ENCODE measurements at regions not wholly inside any gene's neighbourhood (a gene's known extent, or its start where the extent isn't known, plus 50 kb on each side); places are given as distances from the start of the nearest gene placed in this dataset.

DNA sequence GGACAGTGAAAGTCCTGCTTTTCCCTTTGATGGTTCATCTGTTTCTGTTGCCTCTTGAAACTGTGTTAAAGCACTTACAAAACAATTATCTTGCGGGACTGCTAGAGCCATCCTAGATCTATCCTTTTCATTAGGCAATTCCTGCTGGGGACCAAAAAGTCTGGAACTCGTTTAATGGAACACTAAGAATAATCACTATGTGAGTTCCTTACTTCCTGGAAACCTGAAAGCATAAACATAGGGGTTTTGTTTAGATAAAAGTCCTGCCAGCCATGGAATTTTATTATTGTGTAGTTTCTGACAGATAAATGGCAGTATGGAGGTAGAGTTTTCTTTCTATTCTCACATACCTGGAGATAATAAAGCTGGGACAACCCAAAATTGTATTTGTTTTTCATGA lies 1133.3 kb downstream of the SORCS3 start:
- Histone ChIP-seq H4K20me1 (ENCODE audit: control insufficient read depth, insufficient read depth, low read length, poor library complexity, severe bottlenecking) (no peaks in the 10 kb centered on the region), H3K4me2 (replicated peaks; ENCODE audit: low read depth, low read length, poor library complexity, severe bottlenecking) (no peak overlapping the region), H2AFZ (ENCODE audit: insufficient read depth, low read depth, low read length, poor library complexity, severe bottlenecking) (no peak overlapping the region), H3K9me3 (ENCODE audit: control extremely low read depth in 1 of 3, control insufficient read depth in 2 of 3, insufficient read depth in 1 of 3, low read length in 2 of 3) (no peaks in the 10 kb centered on the region), H3K9ac (ENCODE audit: low read length) (no peak overlapping the region), H3K79me2 (ENCODE audit: control insufficient read depth, insufficient read depth, low read length) (no peaks in the 10 kb centered on the region), H3K4me1 (ENCODE audit: control insufficient read depth in 2 of 2, insufficient read depth in 2 of 2, low read length in 2 of 2) (no peaks in the 10 kb centered on the region), H3K36me3 (replicated peaks in 1 of 2; ENCODE audit: control extremely low read depth in 1 of 2, control insufficient read depth in 1 of 2, extremely low read depth in 1 of 2, insufficient read depth in 2 of 2, low read length in 1 of 2) (no peaks in the 10 kb centered on the region), H3K27me3 (replicated peaks in 1 of 4; ENCODE audit: control extremely low read depth in 1 of 4, control insufficient read depth in 3 of 4, insufficient read depth in 4 of 4, low read length in 3 of 4) (no peaks in the 10 kb centered on the region), H3K27ac (ENCODE audit: low read length in 2 of 2) (no peak overlapping the region), H3K4me3 (ENCODE audit: control extremely low read depth in 1 of 5, extremely low read depth in 1 of 5, insufficient read depth in 1 of 5, low read depth in 2 of 5, low read length in 4 of 5) (no peak overlapping the region)
- Mint-ChIP-seq H3K4me1 (no peaks in the 10 kb centered on the region), H3K9me3 (ENCODE audit: insufficient read depth) (peaks cover 2% of the 10 kb centered on the region), H3K27ac (no peak overlapping the region), H3K4me3 (no peak overlapping the region), H3K27me3 (no peaks in the 10 kb centered on the region)
- POLR2A ChIA-PET = no interaction called here
- TF ChIP-seq EZH2 (IDR thresholded peaks at IDR 0.05; ENCODE audit: borderline replicate concordance, insufficient read depth, low read depth, low read length, poor library complexity, severe bottlenecking) = no peak
- TF ChIP-seq, protein P1, sequence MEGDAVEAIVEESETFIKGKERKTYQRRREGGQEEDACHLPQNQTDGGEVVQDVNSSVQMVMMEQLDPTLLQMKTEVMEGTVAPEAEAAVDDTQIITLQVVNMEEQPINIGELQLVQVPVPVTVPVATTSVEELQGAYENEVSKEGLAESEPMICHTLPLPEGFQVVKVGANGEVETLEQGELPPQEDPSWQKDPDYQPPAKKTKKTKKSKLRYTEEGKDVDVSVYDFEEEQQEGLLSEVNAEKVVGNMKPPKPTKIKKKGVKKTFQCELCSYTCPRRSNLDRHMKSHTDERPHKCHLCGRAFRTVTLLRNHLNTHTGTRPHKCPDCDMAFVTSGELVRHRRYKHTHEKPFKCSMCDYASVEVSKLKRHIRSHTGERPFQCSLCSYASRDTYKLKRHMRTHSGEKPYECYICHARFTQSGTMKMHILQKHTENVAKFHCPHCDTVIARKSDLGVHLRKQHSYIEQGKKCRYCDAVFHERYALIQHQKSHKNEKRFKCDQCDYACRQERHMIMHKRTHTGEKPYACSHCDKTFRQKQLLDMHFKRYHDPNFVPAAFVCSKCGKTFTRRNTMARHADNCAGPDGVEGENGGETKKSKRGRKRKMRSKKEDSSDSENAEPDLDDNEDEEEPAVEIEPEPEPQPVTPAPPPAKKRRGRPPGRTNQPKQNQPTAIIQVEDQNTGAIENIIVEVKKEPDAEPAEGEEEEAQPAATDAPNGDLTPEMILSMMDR (IDR thresholded peaks at IDR 0.05) = no peak
- DNase-seq = no peak
- no peak for ATAC-seq (ENCODE audit: low read depth)
- intact Hi-C loops (cut with micrococcal nuclease) = no loop called here
- WGBS (ENCODE audit: insufficient coverage) = 89% methylated on average over 1 of the region's 2 CpGs
- CTCF ChIA-PET = no interaction called here

DNA sequence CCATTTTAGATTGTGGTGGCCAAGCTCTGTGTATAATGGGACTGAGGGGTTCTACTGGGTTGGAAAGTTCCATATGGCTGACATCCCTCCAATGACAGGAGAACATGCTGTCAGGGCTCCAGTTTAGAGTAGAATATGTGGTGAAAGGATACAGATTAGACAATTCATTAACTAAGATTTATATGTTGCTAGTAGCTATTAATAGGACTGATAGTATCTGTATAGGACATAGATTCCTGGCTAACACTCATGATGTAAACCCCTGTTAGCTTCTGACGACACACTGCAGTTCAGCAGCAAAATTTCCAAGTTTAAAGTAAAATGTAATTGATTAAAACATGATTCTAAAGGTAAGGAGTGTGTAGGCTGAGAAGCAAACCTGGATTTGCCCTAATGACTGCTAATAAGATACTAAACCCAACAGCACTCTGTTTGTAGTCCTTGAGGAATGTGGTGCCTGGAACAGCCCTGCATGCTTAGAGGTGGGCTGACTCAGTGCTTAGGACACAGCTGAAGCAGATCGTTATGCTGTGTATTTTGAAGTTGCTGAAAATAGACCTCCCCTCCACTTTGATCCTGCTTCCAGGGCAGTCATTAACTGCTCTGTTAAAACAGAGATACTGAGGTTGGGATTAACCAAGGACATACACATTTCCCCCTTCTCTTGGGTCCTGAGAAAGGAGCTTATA lies 1129.6 kb downstream of the SORCS3 start:
- no peaks in the 10 kb centered on the region for H4K20me1 ChIP-seq (ENCODE audit: control insufficient read depth, insufficient read depth, low read length, poor library complexity, severe bottlenecking)
- intact Hi-C loops (cut with micrococcal nuclease) = no loop called here
- H3K27me3 ChIP-seq (replicated peaks in 1 of 4; ENCODE audit: control extremely low read depth in 1 of 4, control insufficient read depth in 3 of 4, insufficient read depth in 4 of 4, low read length in 3 of 4) = no peaks in the 10 kb centered on the region
- no peak overlapping the region for H3K4me3 ChIP-seq (ENCODE audit: control extremely low read depth in 1 of 5, extremely low read depth in 1 of 5, insufficient read depth in 1 of 5, low read depth in 2 of 5, low read length in 4 of 5)
- H3K4me2 ChIP-seq (replicated peaks; ENCODE audit: low read depth, low read length, poor library complexity, severe bottlenecking) = no peak overlapping the region
- no peaks in the 10 kb centered on the region for H3K36me3 ChIP-seq (replicated peaks in 1 of 2; ENCODE audit: control extremely low read depth in 1 of 2, control insufficient read depth in 1 of 2, extremely low read depth in 1 of 2, insufficient read depth in 2 of 2, low read length in 1 of 2)
- DNase-seq = no peak
- TF ChIP-seq, protein P1 (IDR thresholded peaks at IDR 0.05) = no peak
- no peak for TF ChIP-seq EZH2 (IDR thresholded peaks at IDR 0.05; ENCODE audit: borderline replicate concordance, insufficient read depth, low read depth, low read length, poor library complexity, severe bottlenecking)
- no peaks in the 10 kb centered on the region for H3K4me1 Mint-ChIP-seq
- H3K4me1 ChIP-seq (ENCODE audit: control insufficient read depth in 2 of 2, insufficient read depth in 2 of 2, low read length in 2 of 2) = no peaks in the 10 kb centered on the region
- no CpG with 5 or more reads among the region's 2 CpGs for WGBS (ENCODE audit: insufficient coverage)
- ChIA-PET POLR2A (no interaction called here), CTCF (no interaction called here)
- no peak for ATAC-seq (ENCODE audit: low read depth)
- H3K27me3 Mint-ChIP-seq = no peaks in the 10 kb centered on the region
- no peak overlapping the region for H3K27ac ChIP-seq (ENCODE audit: low read length in 2 of 2)
- H3K9me3 Mint-ChIP-seq (ENCODE audit: insufficient read depth) = peaks cover 2% of the 10 kb centered on the region
- H3K27ac Mint-ChIP-seq = no peak overlapping the region
- H3K9ac ChIP-seq (ENCODE audit: low read length) = no peak overlapping the region
- no peak overlapping the region for H3K4me3 Mint-ChIP-seq
- H2AFZ ChIP-seq (ENCODE audit: insufficient read depth, low read depth, low read length, poor library complexity, severe bottlenecking) = no peak overlapping the region
- no peaks in the 10 kb centered on the region for H3K79me2 ChIP-seq (ENCODE audit: control insufficient read depth, insufficient read depth, low read length)
- H3K9me3 ChIP-seq (ENCODE audit: control extremely low read depth in 1 of 3, control insufficient read depth in 2 of 3, insufficient read depth in 1 of 3, low read length in 2 of 3) = no peaks in the 10 kb centered on the region

Data from B cell (primary cell).